ENCODE measurements at regions not wholly inside any gene's neighbourhood (a gene's known extent, or its start where the extent isn't known, plus 50 kb on each side); places are given as distances from the start of the nearest gene placed in this dataset.
"Not testable (repeated sequence)": the region's sequence is repeated elsewhere in the genome, so short reads cannot be mapped to it uniquely, and the experiment has no call there.

GRCh38 chr6:67879105-67879904, 755.8 kb upstream of the ADGRB3 start:
- TF ChIP-seq, protein P1, sequence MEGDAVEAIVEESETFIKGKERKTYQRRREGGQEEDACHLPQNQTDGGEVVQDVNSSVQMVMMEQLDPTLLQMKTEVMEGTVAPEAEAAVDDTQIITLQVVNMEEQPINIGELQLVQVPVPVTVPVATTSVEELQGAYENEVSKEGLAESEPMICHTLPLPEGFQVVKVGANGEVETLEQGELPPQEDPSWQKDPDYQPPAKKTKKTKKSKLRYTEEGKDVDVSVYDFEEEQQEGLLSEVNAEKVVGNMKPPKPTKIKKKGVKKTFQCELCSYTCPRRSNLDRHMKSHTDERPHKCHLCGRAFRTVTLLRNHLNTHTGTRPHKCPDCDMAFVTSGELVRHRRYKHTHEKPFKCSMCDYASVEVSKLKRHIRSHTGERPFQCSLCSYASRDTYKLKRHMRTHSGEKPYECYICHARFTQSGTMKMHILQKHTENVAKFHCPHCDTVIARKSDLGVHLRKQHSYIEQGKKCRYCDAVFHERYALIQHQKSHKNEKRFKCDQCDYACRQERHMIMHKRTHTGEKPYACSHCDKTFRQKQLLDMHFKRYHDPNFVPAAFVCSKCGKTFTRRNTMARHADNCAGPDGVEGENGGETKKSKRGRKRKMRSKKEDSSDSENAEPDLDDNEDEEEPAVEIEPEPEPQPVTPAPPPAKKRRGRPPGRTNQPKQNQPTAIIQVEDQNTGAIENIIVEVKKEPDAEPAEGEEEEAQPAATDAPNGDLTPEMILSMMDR (IDR thresholded peaks at IDR 0.05), result not testable (repeated sequence)
- not testable (repeated sequence) for TF ChIP-seq ZFX (IDR thresholded peaks at IDR 0.05; ENCODE audit: borderline replicate concordance)
